ENCODE measurements at regions not wholly inside any gene's neighbourhood (a gene's known extent, or its start where the extent isn't known, plus 50 kb on each side); places are given as distances from the start of the nearest gene placed in this dataset.

- TF ChIP-seq, protein P1, sequence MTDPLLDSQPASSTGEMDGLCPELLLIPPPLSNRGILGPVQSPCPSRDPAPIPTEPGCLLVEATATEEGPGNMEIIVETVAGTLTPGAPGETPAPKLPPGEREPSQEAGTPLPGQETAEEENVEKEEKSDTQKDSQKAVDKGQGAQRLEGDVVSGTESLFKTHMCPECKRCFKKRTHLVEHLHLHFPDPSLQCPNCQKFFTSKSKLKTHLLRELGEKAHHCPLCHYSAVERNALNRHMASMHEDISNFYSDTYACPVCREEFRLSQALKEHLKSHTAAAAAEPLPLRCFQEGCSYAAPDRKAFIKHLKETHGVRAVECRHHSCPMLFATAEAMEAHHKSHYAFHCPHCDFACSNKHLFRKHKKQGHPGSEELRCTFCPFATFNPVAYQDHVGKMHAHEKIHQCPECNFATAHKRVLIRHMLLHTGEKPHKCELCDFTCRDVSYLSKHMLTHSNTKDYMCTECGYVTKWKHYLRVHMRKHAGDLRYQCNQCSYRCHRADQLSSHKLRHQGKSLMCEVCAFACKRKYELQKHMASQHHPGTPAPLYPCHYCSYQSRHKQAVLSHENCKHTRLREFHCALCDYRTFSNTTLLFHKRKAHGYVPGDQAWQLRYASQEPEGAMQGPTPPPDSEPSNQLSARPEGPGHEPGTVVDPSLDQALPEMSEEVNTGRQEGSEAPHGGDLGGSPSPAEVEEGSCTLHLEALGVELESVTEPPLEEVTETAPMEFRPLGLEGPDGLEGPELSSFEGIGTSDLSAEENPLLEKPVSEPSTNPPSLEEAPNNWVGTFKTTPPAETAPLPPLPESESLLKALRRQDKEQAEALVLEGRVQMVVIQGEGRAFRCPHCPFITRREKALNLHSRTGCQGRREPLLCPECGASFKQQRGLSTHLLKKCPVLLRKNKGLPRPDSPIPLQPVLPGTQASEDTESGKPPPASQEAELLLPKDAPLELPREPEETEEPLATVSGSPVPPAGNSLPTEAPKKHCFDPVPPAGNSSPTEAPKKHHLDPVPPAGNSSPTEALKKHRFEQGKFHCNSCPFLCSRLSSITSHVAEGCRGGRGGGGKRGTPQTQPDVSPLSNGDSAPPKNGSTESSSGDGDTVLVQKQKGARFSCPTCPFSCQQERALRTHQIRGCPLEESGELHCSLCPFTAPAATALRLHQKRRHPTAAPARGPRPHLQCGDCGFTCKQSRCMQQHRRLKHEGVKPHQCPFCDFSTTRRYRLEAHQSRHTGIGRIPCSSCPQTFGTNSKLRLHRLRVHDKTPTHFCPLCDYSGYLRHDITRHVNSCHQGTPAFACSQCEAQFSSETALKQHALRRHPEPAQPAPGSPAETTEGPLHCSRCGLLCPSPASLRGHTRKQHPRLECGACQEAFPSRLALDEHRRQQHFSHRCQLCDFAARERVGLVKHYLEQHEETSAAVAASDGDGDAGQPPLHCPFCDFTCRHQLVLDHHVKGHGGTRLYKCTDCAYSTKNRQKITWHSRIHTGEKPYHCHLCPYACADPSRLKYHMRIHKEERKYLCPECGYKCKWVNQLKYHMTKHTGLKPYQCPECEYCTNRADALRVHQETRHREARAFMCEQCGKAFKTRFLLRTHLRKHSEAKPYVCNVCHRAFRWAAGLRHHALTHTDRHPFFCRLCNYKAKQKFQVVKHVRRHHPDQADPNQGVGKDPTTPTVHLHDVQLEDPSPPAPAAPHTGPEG (CRISPR knock-in tag; IDR thresholded peaks at IDR 0.05), result no peak
- TF ChIP-seq TCF7 (IDR thresholded peaks at IDR 0.05; ENCODE audit: low read depth) (no peak), ZNF121 (CRISPR knock-in tag; IDR thresholded peaks at IDR 0.05) (no peak)
- TF ChIP-seq, protein P2, sequence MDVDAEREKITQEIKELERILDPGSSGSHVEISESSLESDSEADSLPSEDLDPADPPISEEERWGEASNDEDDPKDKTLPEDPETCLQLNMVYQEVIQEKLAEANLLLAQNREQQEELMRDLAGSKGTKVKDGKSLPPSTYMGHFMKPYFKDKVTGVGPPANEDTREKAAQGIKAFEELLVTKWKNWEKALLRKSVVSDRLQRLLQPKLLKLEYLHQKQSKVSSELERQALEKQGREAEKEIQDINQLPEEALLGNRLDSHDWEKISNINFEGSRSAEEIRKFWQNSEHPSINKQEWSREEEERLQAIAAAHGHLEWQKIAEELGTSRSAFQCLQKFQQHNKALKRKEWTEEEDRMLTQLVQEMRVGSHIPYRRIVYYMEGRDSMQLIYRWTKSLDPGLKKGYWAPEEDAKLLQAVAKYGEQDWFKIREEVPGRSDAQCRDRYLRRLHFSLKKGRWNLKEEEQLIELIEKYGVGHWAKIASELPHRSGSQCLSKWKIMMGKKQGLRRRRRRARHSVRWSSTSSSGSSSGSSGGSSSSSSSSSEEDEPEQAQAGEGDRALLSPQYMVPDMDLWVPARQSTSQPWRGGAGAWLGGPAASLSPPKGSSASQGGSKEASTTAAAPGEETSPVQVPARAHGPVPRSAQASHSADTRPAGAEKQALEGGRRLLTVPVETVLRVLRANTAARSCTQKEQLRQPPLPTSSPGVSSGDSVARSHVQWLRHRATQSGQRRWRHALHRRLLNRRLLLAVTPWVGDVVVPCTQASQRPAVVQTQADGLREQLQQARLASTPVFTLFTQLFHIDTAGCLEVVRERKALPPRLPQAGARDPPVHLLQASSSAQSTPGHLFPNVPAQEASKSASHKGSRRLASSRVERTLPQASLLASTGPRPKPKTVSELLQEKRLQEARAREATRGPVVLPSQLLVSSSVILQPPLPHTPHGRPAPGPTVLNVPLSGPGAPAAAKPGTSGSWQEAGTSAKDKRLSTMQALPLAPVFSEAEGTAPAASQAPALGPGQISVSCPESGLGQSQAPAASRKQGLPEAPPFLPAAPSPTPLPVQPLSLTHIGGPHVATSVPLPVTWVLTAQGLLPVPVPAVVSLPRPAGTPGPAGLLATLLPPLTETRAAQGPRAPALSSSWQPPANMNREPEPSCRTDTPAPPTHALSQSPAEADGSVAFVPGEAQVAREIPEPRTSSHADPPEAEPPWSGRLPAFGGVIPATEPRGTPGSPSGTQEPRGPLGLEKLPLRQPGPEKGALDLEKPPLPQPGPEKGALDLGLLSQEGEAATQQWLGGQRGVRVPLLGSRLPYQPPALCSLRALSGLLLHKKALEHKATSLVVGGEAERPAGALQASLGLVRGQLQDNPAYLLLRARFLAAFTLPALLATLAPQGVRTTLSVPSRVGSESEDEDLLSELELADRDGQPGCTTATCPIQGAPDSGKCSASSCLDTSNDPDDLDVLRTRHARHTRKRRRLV (CRISPR knock-in tag; IDR thresholded peaks at IDR 0.05), result no peak
These were observed 144.4 kb upstream of the AKIRIN2 start (continued) for GRCh38 chr6:87846434-87846833.
